Medulla oblongata (tissue), 1 donor: ENCODE measurements at regions not wholly inside any gene's neighbourhood (a gene's known extent, or its start where the extent isn't known, plus 50 kb on each side); places are given as distances from the start of the nearest gene placed in this dataset.
"Not testable (repeated sequence)": the region's sequence is repeated elsewhere in the genome, so short reads cannot be mapped to it uniquely, and the experiment has no call there.

Experiments used
- DNase-seq: peaks from one replicate; pipeline ENCODE4 v3.0.0-alpha.2; 2015; ENCODE audit errors: extremely low spot score

DNA sequence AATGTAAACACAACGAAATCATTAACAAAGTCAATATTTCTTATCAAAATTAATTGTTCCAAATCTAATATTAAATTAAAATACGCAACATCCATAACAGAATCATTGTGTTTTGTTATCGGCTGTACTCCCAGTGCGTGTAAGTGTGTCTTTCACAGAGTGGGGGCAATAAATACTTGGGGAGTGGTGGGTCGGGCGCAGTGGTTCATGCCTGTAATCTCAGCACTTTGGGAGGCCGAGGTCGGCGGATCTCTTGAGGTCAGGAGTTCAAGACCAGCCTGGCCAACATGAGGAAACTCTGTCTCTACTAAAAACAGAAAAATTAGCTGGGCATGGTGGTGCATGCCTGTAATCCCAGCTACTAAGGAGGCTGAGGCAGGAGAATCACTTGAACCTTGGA, 893.6 kb upstream of the SLITRK1 start:
- DNase-seq = not testable (repeated sequence)

DNA sequence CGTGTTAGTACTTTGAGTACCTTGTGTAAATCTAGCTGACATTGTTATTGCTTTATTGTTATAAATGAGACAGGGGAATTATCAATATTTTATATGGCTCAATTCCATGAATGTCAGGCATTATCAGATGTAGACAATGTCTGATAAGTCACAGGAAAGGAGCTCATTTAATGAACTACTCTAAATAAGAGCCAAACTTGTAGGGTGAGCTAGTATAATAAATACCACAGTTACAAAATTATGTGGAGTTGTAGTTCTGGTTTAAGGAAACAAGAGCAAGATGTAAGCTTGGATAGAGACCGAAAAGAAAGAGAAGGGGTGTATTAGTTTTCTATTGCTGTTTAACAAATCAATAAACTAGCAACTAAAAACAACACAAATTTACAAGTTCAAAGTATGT, 891.8 kb upstream of the SLITRK1 start:
- no peak for DNase-seq

DNA sequence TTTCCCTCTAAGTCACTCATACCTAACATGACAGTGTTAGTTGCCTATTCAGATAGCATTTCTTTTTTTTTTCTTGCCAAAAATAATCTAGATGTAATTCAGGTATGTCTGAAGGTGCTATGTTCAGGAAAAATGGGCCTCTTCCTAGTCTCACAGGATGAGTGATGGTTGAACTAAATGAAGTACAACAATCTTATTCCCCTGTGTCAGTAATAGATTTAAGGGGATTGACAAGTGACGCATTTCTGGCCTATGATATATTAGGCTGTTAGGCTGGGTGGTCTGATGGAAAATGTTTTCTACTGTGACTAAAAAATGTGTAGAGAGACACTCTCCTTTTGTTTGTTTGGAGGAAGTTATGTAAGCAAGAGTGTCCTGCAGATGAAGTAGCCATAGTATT, 878.7 kb upstream of the SLITRK1 start:
- DNase-seq = no peak

DNA sequence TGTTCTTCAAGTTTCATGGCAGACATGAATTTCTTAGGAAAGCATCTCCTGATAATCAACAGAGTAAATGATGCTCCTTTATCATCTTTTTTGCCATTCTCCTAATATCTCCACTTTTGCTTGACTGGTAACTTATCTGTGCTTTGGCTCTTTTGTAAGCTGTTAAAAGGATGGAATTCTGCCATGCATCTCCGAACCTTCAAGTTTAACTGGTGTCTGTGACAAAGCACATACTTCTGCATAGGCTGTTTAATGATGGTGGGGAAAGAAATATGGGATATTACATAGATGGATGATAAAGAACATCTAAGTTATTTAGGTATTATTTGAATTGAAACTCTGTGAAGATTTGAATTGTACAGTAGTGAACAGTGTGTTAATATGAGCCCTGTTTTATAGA, 866.9 kb upstream of the SLITRK1 start:
- no peak for DNase-seq

DNA sequence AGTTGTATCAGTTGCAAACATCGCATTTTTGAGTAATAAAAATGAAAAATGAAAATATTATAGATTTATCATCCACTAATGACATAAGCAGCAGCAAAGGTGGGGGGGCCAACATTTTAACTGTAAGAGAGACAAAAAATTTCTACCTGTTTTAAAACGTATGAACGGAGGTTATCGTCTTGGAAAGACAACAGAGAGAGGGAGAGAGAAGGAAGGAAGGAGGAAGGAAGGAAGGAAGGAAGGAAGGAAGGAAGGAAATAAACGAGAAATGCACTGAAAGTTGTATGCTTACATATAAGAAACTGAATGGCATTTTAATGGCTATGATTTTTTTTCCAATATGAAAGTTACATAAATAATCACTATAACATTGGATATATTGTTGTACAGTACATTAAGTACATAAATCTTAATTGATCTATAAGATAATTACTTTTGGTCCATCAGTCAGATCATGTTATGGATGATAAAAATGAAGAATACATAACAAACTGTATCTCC, 862.8 kb upstream of the SLITRK1 start:
- DNase-seq = no peak

DNA sequence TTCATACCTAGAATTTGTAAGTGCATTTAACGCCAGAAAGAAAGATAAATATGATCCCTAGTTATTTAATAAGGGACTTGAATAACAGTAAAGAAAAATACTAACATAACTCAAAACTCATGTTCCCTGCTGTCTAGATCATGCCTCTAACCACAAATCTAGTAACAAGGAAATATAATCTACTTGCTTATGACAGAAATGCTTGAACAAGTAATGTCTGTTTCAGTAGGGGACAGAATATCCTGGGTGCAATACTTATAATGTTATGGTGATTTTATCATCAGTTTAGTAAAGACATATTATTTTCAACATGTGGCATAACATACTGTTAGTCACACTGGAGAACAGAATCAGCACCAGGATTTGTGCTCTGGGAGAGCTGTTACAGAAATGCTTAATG, 861.9 kb upstream of the SLITRK1 start:
- no peak for DNase-seq

DNA sequence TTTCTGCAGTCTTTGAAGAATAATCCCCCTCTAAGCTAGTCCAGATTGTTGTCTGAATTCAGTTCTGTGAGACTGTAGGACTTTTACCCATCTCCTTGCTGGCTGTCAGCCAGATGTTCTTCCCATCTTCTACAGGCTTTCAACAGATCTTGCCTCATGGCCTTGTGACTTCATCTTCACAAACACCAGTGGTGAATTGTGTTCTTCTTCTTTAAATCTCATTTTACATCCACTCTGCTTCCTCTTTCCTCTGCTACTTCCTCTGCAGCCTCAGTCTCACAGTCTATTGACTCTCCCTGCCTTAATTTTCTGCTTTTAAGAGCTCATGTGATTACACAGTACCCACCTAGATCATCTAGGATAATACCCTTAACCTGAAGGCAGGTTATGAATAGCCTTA, 859.0 kb upstream of the SLITRK1 start:
- DNase-seq = no peak

DNA sequence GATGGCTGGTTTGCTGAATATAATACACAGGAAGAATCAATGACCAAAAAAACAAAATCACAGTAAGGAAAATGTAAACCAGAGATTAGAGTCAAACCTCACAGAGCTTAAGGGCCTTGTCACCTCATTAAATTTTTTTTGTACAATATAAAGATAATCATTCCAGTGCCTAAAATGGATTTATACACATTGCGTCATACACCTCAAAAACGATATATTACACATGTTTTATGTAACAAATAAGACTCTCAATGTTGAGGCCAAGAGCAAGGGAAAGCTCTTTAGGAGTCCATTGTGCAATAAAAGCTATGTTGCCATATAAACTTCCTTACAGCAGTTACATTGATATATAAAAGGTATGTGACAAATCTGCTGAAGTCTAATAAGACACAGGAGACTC, 856.7 kb upstream of the SLITRK1 start:
- DNase-seq = no peak

DNA sequence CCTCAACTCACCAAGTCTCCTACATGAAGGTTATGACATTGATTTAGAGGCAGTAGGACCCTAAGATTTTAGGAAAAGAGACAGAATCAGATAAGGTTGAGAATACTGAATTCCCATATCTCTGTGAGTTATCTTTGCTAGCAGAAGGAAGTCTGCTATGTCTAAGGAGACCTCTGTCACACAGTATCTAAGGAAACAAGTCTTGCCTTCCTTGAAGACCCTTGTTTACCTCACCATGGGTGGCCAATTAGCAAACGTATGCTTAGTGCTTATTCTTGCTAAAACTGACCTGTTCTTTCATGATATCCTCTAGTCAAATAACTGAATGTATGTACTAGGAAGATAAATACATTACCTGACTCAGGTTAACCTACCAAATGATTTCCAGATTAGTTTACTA, 855.4 kb upstream of the SLITRK1 start:
- DNase-seq = no peak

DNA sequence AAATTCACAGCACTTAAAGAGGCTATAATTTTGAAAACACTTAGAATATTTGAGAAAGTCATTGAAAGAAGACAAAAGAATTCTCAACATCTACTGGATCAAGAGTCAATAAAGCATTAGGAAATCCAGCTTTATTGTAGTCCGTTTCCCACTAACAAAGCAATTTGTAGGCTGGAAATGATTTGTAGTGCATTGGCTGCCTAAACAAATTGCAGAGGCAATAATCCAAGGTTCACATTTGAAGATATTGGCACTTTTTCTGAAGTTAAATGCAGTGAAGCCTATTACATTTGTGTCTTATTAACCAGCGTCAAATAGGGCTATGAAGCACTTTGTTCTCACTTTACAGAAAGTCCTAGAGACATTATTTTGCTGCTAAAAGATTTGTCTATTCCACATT, 848.1 kb upstream of the SLITRK1 start:
- no peak for DNase-seq

DNA sequence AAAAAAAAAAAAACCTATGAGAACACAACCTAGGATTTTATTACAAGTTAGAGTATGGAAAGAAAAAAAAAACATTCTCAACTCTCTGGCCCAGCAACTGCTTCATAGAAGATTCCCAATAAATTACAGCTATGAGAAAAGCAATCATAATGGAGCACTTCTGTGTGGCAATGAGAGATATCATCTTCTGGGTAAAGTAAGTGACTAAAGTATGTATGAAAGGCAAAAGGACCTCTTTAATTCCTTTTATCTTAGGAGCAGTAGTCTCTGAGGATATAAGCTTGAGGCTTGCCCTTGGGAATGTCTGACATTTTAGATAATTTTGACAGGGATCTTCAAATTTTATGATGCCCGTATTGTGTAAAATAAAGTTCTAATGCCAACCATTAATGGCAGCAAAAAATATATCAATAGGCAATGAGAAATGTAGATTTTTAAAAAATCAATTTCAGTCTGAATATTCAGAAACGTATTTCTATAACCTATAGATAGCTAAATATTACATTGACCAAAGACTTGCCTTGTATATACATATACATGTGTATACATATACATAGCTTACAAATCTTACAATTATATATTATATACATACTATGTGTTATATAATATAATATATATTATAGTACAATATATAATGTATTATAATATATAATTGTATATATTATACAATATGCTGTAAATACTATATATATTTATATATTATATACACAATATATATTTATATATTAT, 823.9 kb upstream of the SLITRK1 start:
- no peak for DNase-seq

DNA sequence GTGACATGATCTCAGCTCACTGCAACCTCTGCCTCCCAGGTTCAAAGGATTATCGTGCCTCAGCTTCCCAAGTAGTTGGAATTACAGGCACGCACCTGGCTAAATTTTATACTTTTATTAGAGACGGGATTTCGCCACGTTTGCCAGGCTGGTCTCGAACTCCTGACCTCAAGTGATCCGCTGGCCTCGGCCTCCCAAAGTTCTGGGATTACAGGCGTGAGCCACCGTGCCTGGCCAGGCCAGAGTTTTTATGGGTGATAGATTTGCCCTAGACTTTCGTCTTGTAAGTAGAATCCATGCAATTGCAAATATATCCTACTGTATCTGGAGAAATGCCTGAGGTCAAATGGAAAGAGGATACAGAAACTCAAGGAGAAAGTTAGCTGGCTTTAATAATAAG, 819.9 kb upstream of the SLITRK1 start:
- no peak for DNase-seq

DNA sequence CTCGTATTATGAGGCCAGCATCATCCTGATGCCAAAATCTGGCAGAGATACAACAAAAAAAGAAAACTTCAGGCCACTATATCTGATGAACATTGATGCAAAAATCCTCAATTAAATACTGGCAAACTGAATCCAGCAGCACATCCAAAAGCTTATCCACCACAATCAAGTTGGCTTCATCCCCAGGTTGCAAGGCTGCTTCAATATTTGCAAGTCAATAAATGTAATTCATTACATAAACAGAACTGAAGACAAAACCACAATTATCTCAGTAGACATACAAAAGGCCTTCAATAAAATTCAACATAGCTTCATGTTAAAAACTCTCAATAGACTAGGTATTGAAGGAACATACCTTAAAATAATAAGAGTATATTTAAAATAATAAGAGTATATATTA, 815.3 kb upstream of the SLITRK1 start:
- not testable (repeated sequence) for DNase-seq

DNA sequence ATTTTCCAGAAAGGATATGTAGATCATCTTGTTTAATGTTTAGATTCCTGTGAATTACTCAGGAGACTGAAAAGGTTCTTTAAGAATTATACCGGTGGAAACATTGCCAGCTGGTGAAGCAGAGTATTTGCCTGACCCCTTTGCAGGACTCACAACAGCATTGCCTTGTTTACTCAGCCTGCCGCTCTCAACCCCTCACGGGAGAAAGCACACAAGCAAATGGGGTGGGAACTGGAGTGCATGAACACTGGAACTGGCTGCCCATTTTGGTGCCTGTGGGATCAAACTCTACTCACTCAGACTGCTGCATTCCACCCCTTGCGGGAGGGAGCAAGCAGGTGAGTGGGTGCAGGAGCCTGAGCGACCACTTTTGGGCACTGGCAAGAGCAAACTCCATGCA, 804.7 kb upstream of the SLITRK1 start:
- no peak for DNase-seq

DNA sequence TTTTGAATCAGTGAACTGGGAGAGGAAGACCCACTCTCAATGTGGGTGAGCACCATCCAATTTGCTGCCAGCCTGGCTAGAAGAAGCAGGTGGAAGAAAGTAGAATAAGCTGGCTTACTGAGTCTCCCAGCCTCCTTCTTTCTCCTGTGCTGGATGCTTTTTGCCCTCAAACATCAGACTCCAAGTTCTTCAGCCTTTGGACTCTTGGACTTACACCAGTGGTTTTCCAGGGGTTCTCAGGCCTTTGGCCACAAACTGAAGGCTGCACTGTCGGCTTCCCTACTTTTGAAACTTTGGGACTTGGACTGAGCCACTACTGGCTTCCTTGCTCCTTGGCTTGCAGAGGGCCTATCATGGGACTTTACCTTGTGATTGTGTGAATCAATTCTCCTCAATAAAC, 804.2 kb upstream of the SLITRK1 start:
- DNase-seq = no peak

DNA sequence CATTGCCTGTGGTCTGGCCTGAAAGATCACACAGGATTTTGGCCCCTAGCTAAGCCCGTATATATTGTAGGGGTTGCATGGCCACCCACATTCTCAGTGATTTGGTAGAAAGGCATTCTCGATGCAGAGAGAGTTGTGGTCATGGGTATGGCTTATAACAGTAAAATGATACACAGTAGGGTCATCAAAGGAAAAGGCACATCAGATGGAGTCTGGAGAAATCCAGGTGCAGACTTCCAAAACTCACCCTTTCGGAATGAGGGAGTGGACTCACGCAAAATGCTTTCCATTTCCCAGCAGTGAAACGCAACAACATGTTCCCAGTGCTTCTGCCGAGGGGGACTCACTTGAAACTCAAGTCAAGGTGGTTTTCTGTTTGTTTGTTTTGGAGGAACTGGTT, 802.5 kb upstream of the SLITRK1 start:
- no peak for DNase-seq

DNA sequence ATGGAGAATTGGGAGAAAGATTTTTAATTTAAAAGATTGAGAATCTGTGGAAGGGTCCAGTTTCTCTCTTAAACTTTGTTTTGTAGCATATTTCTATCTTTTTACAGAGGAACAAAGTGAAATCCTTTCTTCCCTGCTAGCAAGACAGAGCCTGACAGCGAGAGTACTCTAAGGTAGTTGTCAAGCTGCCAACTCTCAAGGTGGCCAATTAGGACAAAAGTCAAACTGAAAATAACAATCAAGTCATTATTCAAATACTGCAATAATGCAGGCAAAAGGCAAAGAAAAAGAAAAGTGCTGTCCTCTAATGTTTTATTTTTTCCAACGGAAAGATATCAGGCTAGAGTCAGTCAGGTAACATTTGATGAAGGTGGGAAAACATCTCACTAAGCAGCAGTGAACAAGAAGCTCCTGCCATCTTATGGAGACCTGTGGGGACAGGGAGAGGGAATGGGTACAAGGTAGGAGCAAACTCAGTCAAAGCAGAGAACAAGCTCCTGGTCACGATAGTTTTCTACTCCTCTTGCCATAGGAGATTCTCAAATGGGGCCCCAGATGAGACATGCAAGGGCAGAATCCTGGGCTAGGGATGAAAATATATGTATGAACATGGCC, 801.9 kb upstream of the SLITRK1 start:
- DNase-seq = peak; percentile 16

DNA sequence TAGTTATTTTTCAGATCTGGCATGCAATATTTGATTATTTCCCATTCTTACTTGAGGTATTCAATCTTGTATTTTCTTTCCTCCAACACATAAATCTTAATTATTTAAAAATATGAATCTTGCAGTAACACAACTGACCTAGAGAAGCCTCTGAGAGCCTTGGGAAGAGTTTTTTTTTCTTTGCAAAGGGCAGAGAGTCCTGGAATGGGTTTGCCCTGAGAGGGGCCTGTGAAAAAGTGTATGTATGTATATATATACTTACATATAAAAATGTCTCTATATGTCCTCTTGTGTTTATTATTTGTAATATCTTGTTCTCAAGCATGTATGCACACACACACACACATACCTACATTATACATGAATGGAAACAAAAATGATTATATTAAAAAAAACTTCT, 801.2 kb upstream of the SLITRK1 start:
- DNase-seq = no peak

DNA sequence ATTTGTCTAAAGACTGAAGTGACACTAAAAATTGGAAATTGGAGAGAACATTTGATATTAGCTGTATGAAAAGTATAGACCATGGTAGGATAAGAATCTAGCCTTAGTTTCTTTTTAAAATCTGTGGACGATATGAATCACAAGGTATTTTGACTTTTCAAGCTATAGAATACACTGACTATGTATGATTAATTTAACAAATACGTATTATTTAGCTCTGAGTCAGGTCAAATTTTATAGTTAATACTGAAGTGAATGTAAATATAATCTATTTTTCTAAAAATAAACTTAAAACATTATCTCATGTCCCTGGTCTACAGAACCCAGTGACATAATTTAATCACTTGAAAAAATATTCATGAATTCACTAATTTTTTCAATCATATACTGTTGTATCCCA, 795.6 kb upstream of the SLITRK1 start:
- no peak for DNase-seq

DNA sequence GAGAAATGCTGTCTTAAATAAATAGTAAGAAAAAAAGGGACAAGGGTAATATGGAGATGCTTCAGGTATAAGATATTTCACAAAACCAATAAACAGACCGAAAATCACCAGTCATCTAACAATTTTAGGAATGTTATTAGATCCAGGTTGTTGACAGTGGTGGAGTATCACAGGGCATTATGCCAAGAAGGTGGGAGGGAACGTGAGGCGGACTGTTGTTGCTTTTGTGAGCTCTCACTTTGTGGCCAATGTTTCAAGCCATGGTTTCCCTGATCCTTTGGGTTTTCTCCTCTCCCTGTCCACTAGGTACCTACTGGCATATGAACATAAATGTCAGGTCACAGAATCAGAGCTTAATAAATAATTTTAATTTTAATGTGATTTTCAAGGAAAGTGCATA, 790.3 kb upstream of the SLITRK1 start:
- DNase-seq = no peak

DNA sequence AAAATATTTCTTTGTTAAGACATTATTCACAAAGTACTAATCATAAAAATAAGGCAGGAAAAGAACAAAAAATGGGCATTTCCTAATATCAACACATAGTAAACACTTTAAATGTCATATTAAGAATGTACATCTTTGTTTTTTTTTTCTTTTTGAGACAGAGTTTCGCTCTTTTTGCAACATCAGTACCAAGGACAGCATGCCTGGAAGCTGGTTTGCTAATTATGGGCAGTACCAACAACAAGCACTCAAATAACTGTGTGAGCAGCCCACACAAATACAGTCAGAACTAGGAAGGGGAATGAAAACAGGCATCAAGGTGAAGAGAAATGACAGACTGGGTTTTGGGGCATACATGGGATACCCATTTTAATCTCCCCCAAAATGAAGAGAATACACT, 788.0 kb upstream of the SLITRK1 start:
- DNase-seq = no peak

DNA sequence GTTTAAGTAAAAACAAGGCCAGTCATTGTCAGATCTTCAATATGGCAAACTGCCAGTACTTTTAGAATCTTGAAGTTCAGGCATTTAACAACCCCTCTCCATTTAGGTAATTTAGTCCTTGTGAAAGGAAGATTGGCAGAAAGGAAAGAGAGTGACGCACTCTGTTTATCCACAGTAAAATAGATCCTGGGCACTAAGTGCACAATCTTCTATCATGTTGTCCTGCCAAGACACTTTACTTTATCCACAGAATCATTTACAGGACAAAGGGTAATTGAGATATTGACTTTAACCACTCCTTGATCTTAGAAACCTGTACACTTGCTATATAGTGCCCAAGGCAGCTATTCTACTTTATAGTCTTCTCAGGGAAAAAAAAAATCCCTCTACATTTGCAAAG, 786.4 kb upstream of the SLITRK1 start:
- DNase-seq = no peak

DNA sequence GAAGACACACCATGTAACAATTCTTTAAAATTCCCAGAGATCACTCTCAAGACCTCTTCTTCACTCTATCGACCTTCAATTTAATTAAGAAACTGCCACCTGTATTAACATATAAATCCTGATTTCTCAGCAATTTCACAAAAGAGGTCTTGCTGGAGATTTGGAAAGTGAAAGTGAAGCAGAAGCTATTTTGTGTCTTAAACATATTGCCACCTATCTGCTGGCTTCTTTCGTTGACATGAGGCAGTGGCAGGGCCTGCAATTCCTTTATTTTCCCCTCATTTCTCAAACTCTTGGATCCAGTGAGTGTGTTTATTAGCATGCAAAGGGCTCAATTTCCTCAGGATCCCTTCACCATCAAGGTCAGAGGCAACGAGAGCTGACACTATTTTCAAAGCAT, 780.2 kb upstream of the SLITRK1 start:
- DNase-seq = no peak

DNA sequence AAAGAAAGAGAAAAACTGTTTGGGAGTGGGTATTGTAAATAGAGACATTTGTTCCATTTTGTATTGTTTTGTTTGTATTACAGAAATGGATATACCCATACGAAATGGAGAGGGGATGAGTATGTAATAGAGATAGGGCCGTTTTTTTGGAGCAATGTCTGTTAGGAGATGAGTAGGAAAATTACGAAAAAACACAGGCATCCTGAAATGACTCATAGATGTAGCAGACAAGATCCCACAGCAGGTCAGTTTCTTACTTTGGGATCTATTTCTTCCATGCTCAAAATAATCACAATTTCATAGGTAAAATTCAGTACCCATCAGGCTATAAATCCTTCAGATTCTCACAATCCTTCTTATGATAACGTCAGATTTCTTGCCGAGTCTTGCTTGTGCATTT, 779.4 kb upstream of the SLITRK1 start:
- no peak for DNase-seq
